CD14-positive monocyte (primary cell): ENCODE measurements at regions not wholly inside any gene's neighbourhood (a gene's known extent, or its start where the extent isn't known, plus 50 kb on each side); places are given as distances from the start of the nearest gene placed in this dataset.

Experiments
- DNase-seq, 3 donors: peaks; one replicate each; pipeline ENCODE4 v3.0.0-alpha.2; 2011 to 2022
- H2AFZ ChIP-seq: 2 replicates; pipeline ENCODE4 v1.6.0; 2012; ENCODE audit warnings: mild to moderate bottlenecking, low read depth, low read length, inconsistent platforms; ENCODE audit not compliant: insufficient read depth, poor library complexity, severe bottlenecking
- H3K27ac ChIP-seq, 2 donors: 1 replicate in 1 of 2; 2 replicates in 1 of 2; pipeline ENCODE4 v1.5.1; 2012 to 2013; ENCODE audit warnings: low read length in 2 of 2, control low read depth in 1 of 2, inconsistent platforms in 1 of 2, low read depth in 1 of 2, mild to moderate bottlenecking in 1 of 2
- H3K27me3 ChIP-seq, 2 donors: one replicate each; pipeline versions ENCODE4 v1.6.0 to v1.6.1; 2011 to 2013; ENCODE audit warnings: low read length in 2 of 2; ENCODE audit not compliant: control insufficient read depth in 2 of 2, insufficient read depth in 2 of 2
- H3K36me3 ChIP-seq, 2 donors: replicated peaks in 1 of 2; 1 replicate in 1 of 2; 2 replicates in 1 of 2; pipeline versions ENCODE4 v1.5.1 to v1.6.1; 2012 to 2013; ENCODE audit warnings: low read length in 2 of 2, control low read depth in 1 of 2, inconsistent platforms in 1 of 2, mild to moderate bottlenecking in 1 of 2; ENCODE audit not compliant: insufficient read depth in 2 of 2, control insufficient read depth in 1 of 2
- H3K4me1 ChIP-seq, 2 donors: 1 replicate in 1 of 2; 2 replicates in 1 of 2; pipeline versions ENCODE4 v1.5.1 to v1.6.1; 2012 to 2013; ENCODE audit warnings: low read length in 2 of 2, control low read depth in 1 of 2, inconsistent platforms in 1 of 2, mild to moderate bottlenecking in 1 of 2, moderate library complexity in 1 of 2; ENCODE audit not compliant: insufficient read depth in 2 of 2, control insufficient read depth in 1 of 2
- H3K4me2 ChIP-seq: replicated peaks from 2 replicates; pipeline ENCODE3; 2012; ENCODE audit warnings: low read length, moderate library complexity, mild to moderate bottlenecking; ENCODE audit not compliant: poor library complexity, severe bottlenecking; ENCODE audit errors: extremely low read depth
- H3K4me3 ChIP-seq, 3 experiments: fragments of 200-600 bp in 1 of 3; sonication (generic) in 1 of 3; replicated peaks in 1 of 3; 1 replicate in 2 of 3; 2 replicates in 1 of 3; pipeline ENCODE4 v1.5.1; 2011 to 2013; ENCODE audit warnings: low read length in 3 of 3, mild to moderate bottlenecking in 3 of 3, control low read depth in 2 of 3, low read depth in 2 of 3, inconsistent platforms in 1 of 3, moderate library complexity in 1 of 3
- H3K79me2 ChIP-seq: 2 replicates; pipeline ENCODE4 v1.6.0; 2012; ENCODE audit warnings: mild to moderate bottlenecking, control low read depth, inconsistent platforms, low read length, moderate library complexity; ENCODE audit not compliant: insufficient read depth
- H3K9ac ChIP-seq: 2 replicates; pipeline ENCODE4 v1.6.0; 2017; ENCODE audit warnings: low read length, mild to moderate bottlenecking; ENCODE audit not compliant: insufficient read depth, poor library complexity, severe bottlenecking
- H3K9me3 ChIP-seq, 2 donors: replicated peaks in 1 of 2; 1 replicate in 1 of 2; 2 replicates in 1 of 2; pipeline versions ENCODE4 v1.5.1 to v1.6.1; 2012 to 2013; ENCODE audit warnings: low read length in 2 of 2, control low read depth in 1 of 2; ENCODE audit not compliant: control insufficient read depth in 1 of 2, insufficient read depth in 1 of 2
- H4K20me1 ChIP-seq: 2 replicates; pipeline ENCODE4 v1.6.0; 2012; ENCODE audit warnings: mild to moderate bottlenecking, low read length, control low read depth, moderate library complexity; ENCODE audit not compliant: insufficient read depth
- H3K27ac Mint-ChIP-seq, 7 donors: one replicate each; pipeline ENCODE4 v1.8.0; 2020; ENCODE audit warnings: mild to moderate bottlenecking in 7 of 7, mixed read lengths in 7 of 7, moderate library complexity in 6 of 7, inconsistent platforms in 2 of 7
- H3K27me3 Mint-ChIP-seq, 3 donors: one replicate each; pipeline ENCODE4 v1.8.0; 2021 to 2022; ENCODE audit warnings: low read depth in 3 of 3, mild to moderate bottlenecking in 3 of 3, mixed read lengths in 3 of 3, moderate library complexity in 3 of 3, inconsistent platforms in 1 of 3
- H3K36me3 Mint-ChIP-seq, 2 donors: one replicate each; pipeline ENCODE4 v1.8.0; 2020; ENCODE audit warnings: mixed read lengths in 2 of 2, inconsistent platforms in 1 of 2, mild to moderate bottlenecking in 1 of 2
- H3K4me1 Mint-ChIP-seq: one replicate; pipeline ENCODE4 v1.8.0; 2020; ENCODE audit warnings: mild to moderate bottlenecking, mixed read lengths
- H3K4me3 Mint-ChIP-seq, 2 donors: one replicate each; pipeline ENCODE4 v1.8.0; 2020; ENCODE audit warnings: mild to moderate bottlenecking in 2 of 2, mixed read lengths in 2 of 2, moderate library complexity in 1 of 2
- H3K9me3 Mint-ChIP-seq, 7 donors: one replicate each; pipeline ENCODE4 v1.8.0; 2020 to 2022; ENCODE audit warnings: mixed read lengths in 7 of 7, mild to moderate bottlenecking in 6 of 7, moderate library complexity in 6 of 7, inconsistent platforms in 2 of 7
- WGBS: methylation state at CpG from one replicate; pipeline ENCODE4 v1.1.5; 2013; ENCODE audit warnings: missing lambda C conversion rate; ENCODE audit not compliant: insufficient coverage; 5-methylcytosine and 5-hydroxymethylcytosine counted together
- intact Hi-C, 2 donors: fragments of 100-400 bp; cut with micrococcal nuclease; formaldehyde crosslinking; loops; one replicate each; pipeline versions ENCODE4 v1.15.0 to v1.15.1; 2023
- TF ChIP-seq, protein P1 (sequence below): fragments of 200-600 bp; IDR thresholded peaks from one replicate; pipeline ENCODE4 v1.8.0; 2022; ENCODE audit warnings: antibody characterized with exemption, mild to moderate bottlenecking

DNA sequence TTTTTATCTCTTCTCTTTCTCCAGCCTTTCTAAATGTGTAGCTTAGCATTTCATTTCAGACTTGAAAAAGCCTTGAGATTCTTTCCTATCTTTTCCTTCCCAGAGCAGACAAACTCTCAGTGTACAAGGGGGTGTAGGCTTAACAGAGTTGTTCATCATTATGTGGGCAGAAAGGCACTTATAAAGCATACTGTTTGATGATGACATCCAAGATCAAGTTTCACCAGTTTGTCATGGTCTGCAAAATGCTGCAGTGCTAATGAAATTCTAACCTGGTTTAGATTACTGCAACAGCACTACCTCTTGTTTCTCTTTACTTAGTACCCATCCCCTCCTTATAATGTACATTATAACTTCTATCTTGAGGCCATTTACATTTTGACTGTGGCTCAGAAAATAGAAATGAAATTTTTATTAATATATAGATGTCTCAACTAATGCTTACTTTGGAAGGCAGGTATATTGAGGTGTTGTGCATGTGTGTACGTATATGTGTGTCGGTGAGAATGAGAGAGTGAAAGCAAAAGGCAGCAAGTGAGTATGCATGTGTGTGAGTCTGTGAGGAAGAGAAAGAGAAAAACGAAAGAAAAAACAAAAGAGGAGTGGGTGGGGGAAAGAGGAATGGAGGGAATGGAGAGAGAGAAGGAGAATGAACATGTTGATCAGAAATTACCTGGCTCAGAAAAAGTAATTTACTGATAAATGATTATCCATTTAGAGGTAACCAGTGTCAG is 1043.6 kb downstream of the TUSC7 start:
- intact Hi-C loops: no loop called here
- 89% methylated on average over 3 of the region's 3 CpGs for WGBS
- H3K36me3 ChIP-seq: no peaks in the 10 kb centered on the region
- H3K4me3 ChIP-seq: no peak overlapping the region
- Mint-ChIP-seq H3K9me3 (peaks cover 0 to 5% (median 2%) of the 10 kb centered on the region in 7 donors), H3K4me1 (no peaks in the 10 kb centered on the region), H3K27me3 (no peaks in the 10 kb centered on the region), H3K36me3 (no peaks in the 10 kb centered on the region), H3K27ac (no peak overlapping the region), H3K4me3 (no peak overlapping the region)
- H3K27ac ChIP-seq: no peak overlapping the region
- TF ChIP-seq, protein P1, sequence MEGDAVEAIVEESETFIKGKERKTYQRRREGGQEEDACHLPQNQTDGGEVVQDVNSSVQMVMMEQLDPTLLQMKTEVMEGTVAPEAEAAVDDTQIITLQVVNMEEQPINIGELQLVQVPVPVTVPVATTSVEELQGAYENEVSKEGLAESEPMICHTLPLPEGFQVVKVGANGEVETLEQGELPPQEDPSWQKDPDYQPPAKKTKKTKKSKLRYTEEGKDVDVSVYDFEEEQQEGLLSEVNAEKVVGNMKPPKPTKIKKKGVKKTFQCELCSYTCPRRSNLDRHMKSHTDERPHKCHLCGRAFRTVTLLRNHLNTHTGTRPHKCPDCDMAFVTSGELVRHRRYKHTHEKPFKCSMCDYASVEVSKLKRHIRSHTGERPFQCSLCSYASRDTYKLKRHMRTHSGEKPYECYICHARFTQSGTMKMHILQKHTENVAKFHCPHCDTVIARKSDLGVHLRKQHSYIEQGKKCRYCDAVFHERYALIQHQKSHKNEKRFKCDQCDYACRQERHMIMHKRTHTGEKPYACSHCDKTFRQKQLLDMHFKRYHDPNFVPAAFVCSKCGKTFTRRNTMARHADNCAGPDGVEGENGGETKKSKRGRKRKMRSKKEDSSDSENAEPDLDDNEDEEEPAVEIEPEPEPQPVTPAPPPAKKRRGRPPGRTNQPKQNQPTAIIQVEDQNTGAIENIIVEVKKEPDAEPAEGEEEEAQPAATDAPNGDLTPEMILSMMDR: no peak
- H3K4me2 ChIP-seq: no peak overlapping the region
- no peaks in the 10 kb centered on the region for H3K79me2 ChIP-seq
- no peaks in the 10 kb centered on the region for H4K20me1 ChIP-seq
- H3K4me1 ChIP-seq: no peaks in the 10 kb centered on the region
- no peak overlapping the region for H3K9ac ChIP-seq
- H3K27me3 ChIP-seq: no peaks in the 10 kb centered on the region
- DNase-seq: no peak
- no peak overlapping the region for H2AFZ ChIP-seq
- H3K9me3 ChIP-seq: no peaks in the 10 kb centered on the region

DNA sequence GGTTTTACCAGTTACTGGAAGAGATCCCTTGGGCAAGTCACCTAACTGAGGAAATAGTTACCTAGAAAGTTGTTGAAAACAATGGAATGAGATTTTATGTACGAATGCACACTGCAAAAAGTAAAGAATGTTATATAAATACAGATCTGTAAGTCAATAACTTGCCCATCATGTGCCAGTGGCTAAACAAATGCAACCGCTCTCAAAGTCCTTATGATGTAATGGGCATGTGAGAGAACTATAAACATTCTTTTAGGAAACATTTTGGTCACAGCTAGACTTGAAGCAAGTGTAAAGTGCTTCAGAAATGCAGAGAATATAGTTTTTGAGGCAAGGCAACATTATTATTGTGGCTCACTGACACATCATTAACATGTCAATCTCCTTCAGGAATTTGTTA is 1044.5 kb downstream of the TUSC7 start:
- no peaks in the 10 kb centered on the region for H3K4me1 Mint-ChIP-seq
- no peaks in the 10 kb centered on the region for H3K79me2 ChIP-seq
- no peak overlapping the region for H3K27ac ChIP-seq
- TF ChIP-seq, protein P1: no peak
- no peaks in the 10 kb centered on the region for H3K36me3 ChIP-seq
- H2AFZ ChIP-seq: no peak overlapping the region
- H3K4me3 Mint-ChIP-seq: no peak overlapping the region
- no peaks in the 10 kb centered on the region for H3K27me3 ChIP-seq
- no peak overlapping the region for H3K4me3 ChIP-seq
- no peaks in the 10 kb centered on the region for H3K27me3 Mint-ChIP-seq
- H3K4me2 ChIP-seq: no peak overlapping the region
- DNase-seq: no peak
- peaks cover 0 to 5% (median 2%) of the 10 kb centered on the region in 7 donors for H3K9me3 Mint-ChIP-seq
- H3K27ac Mint-ChIP-seq: no peak overlapping the region
- intact Hi-C loops: no loop called here
- H3K9me3 ChIP-seq: no peaks in the 10 kb centered on the region
- no CpG with 5 or more reads among the region's 2 CpGs for WGBS
- H3K4me1 ChIP-seq: no peaks in the 10 kb centered on the region
- H3K9ac ChIP-seq: no peak overlapping the region
- H3K36me3 Mint-ChIP-seq: no peaks in the 10 kb centered on the region
- H4K20me1 ChIP-seq: no peaks in the 10 kb centered on the region
